ENCODE measurements at regions not wholly inside any gene's neighbourhood (a gene's known extent, or its start where the extent isn't known, plus 50 kb on each side); places are given as distances from the start of the nearest gene placed in this dataset.

- no peak for FAIRE-seq
- H3K4me1 ChIP-seq (ENCODE audit: insufficient read depth, low read length): no peaks in the 10 kb centered on the region
- H3K4me1 Mint-ChIP-seq (ENCODE audit: low read depth, unreplicated experiment): no peaks in the 10 kb centered on the region
- H3K4me2 ChIP-seq (ENCODE audit: low read length): no peak overlapping the region
- H3K9ac ChIP-seq (ENCODE audit: low read length): no peak overlapping the region
- H3K36me3 Mint-ChIP-seq (ENCODE audit: low read depth, unreplicated experiment): no peaks in the 10 kb centered on the region
- H3K27ac Mint-ChIP-seq (ENCODE audit: unreplicated experiment): no peak overlapping the region
- no peak overlapping the region for H3K27ac ChIP-seq (ENCODE audit: low read depth, low read length)
- H3K4me3 ChIP-seq (ENCODE audit: insufficient read depth, low read depth, low read length): no peak overlapping the region
- H3K36me3 ChIP-seq (ENCODE audit: insufficient read depth, low read length): no peaks in the 10 kb centered on the region
- no peak overlapping the region for H3K4me3 Mint-ChIP-seq (ENCODE audit: unreplicated experiment)
- H4K20me1 ChIP-seq (ENCODE audit: insufficient read depth, low read length): no peaks in the 10 kb centered on the region
- H3K27me3 ChIP-seq (ENCODE audit: insufficient read depth, low read length): no peaks in the 10 kb centered on the region
- H3K9me3 Mint-ChIP-seq (ENCODE audit: unreplicated experiment): peaks cover 7% of the 10 kb centered on the region
- TF ChIP-seq EZH2 (IDR thresholded peaks at IDR 0.05; ENCODE audit: insufficient read depth, low read length) (no peak), CTCF (IDR thresholded peaks at IDR 0.05; ENCODE audit: insufficient read depth, low read depth, low read length) (no peak)
- H3K79me2 ChIP-seq (ENCODE audit: insufficient read depth, low read length): no peaks in the 10 kb centered on the region
- no peak for DNase-seq (ENCODE audit: low read depth)
- no peak overlapping the region for H2AFZ ChIP-seq (ENCODE audit: low read depth, low read length)
- peaks cover 3% of the 10 kb centered on the region for H3K9me3 ChIP-seq (ENCODE audit: insufficient read depth, low read depth, low read length)
- no peaks in the 10 kb centered on the region for H3K27me3 Mint-ChIP-seq (ENCODE audit: low read depth, unreplicated experiment)
Observed at GRCh38 chr21:22343721-22344120, 1345.5 kb downstream of the NCAM2 start.

GRCh38 chr21:22345624-22346023 is 1347.4 kb downstream of the NCAM2 start:
- no peak for FAIRE-seq
- DNase-seq (ENCODE audit: low read depth): no peak

More at GRCh38 chr21:22345624-22346023, 1347.4 kb downstream of the NCAM2 start:
- Histone ChIP-seq H3K4me2 (ENCODE audit: low read length) (no peak overlapping the region), H3K9ac (ENCODE audit: low read length) (no peak overlapping the region), H3K4me1 (ENCODE audit: insufficient read depth, low read length) (no peaks in the 10 kb centered on the region), H3K9me3 (ENCODE audit: insufficient read depth, low read depth, low read length) (peaks cover 3% of the 10 kb centered on the region), H2AFZ (ENCODE audit: low read depth, low read length) (no peak overlapping the region), H3K27me3 (ENCODE audit: insufficient read depth, low read length) (no peaks in the 10 kb centered on the region), H3K79me2 (ENCODE audit: insufficient read depth, low read length) (no peaks in the 10 kb centered on the region), H3K36me3 (ENCODE audit: insufficient read depth, low read length) (no peaks in the 10 kb centered on the region), H3K4me3 (ENCODE audit: insufficient read depth, low read depth, low read length) (no peak overlapping the region), H3K27ac (ENCODE audit: low read depth, low read length) (no peak overlapping the region), H4K20me1 (ENCODE audit: insufficient read depth, low read length) (no peaks in the 10 kb centered on the region)
- Mint-ChIP-seq H3K4me1 (ENCODE audit: low read depth, unreplicated experiment) (no peaks in the 10 kb centered on the region), H3K27ac (ENCODE audit: unreplicated experiment) (no peak overlapping the region), H3K4me3 (ENCODE audit: unreplicated experiment) (no peak overlapping the region), H3K36me3 (ENCODE audit: low read depth, unreplicated experiment) (no peaks in the 10 kb centered on the region), H3K9me3 (ENCODE audit: unreplicated experiment) (peaks cover 3% of the 10 kb centered on the region), H3K27me3 (ENCODE audit: low read depth, unreplicated experiment) (no peaks in the 10 kb centered on the region)
- TF ChIP-seq EZH2 (IDR thresholded peaks at IDR 0.05; ENCODE audit: insufficient read depth, low read length) (no peak), CTCF (IDR thresholded peaks at IDR 0.05; ENCODE audit: insufficient read depth, low read depth, low read length) (no peak)

All from astrocyte (in vitro differentiated cells and primary cell).